EL (cell line): ENCODE measurements at regions not wholly inside any gene's neighbourhood (a gene's known extent, or its start where the extent isn't known, plus 50 kb on each side); places are given as distances from the start of the nearest gene placed in this dataset.

Experiments
- DNase-seq: peaks from one replicate; pipeline ENCODE4 v3.0.0-alpha.2; 2016

GRCh38 chr10:3622845-3623621 lies 162.0 kb downstream of the KLF6 start:
- peak; percentile 71 for DNase-seq

DNA sequence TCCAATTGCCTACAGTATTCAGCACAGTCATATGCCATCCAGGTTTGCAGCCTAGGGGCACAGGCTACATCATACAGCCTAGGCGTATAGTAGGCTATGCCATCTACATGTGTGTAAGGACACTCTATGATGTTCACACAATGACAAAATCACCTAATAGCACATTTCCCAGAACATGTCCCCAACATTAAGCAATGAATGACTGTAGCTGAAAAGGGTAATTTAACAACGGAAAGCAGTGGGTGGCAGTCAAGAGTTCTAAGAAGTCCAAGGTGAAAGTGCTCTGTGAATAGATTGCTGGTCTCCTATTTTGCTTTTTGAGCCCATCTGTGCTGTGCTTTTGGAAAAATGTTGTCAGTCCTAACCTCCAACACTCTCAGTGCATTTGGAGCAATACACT lies 162.6 kb downstream of the KLF6 start:
- no peak for DNase-seq

- no peak for DNase-seq
Observed at GRCh38 chr10:3620818-3621217, 164.2 kb downstream of the KLF6 start.

GRCh38 chr10:3619241-3619640 lies 165.8 kb downstream of the KLF6 start:
- no peak for DNase-seq

- DNase-seq: no peak
Observed at GRCh38 chr10:3616880-3617279, 168.1 kb downstream of the KLF6 start.

DNA sequence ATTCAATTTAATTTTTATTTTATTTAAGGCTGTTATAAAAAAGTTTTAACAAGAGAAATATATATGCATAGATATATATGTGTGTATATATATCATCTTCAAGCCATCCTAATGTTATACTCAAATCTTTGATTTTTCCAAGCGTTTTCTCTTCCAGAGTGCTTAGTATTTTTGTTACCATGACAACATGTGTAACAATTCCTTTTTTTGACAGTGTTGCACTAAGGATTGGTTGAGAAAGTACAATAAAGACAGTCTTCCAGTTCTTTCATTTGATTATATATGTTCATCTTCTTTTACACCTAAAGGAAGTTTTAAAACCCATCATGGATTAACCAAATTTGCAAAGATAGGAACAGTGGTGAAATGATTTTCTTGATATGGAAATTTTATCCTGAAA lies 171.7 kb downstream of the KLF6 start:
- no peak for DNase-seq

DNA sequence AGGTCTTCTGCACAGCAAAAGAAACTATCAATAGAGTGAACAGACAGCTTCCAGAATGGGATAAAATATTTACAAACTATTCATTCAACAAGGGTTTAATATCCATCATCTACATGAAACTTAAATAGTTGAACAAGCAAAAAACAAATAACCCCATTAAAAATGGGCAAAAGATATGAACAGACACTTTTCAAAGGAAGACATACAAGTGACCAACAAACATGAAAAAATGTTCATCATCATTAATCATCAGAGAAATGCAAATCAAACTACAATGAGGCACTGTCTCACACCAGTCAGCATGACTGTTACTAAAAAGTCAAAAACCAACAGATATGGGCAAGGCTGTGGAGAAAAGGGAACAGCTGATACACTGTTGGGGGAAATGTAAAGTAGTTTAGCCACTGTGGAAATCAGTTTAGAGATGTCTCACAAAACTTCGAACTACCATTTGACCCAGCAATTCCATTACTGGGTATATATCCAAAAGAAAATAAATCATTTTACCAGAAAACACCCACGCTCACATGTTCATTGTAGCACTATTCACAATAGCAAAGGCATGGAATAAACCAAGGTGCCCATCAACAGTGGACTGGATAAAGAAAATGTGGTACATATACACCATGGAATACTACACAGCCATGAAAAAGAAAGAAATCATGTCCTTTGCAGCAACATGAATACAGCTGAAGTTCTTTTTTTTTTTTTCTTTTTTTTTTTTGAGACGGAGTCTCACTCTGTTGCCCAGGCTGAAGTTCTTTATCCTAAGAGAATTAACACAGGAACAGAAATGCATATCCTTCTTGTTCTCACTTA lies 172.6 kb downstream of the KLF6 start:
- no peak for DNase-seq

GRCh38 chr10:3606309-3606708 lies 178.7 kb downstream of the KLF6 start:
- no peak for DNase-seq

- DNase-seq: no peak
Observed at GRCh38 chr10:3605882-3606281, 179.1 kb downstream of the KLF6 start.

DNA sequence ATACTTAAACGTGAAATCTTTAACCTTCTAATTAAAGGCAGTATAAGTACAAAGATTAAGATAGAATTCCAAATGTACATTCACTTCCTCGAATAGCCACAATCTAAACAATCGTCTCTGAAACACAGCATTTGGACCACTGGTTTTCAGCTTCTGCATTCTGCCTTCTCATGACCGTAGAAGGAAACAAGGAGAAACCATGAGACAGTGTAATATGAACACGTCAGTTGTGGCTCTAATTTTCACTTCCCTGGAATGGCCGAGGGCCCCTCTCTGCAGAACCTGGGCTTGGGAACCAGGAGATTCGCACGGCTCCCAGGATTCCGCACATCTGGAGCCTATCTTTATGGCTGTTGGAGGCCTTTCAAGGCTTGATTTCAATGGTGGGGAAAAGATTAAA lies 189.3 kb downstream of the KLF6 start:
- no peak for DNase-seq

GRCh38 chr10:3593611-3594010 lies 191.4 kb downstream of the KLF6 start:
- no peak for DNase-seq

GRCh38 chr10:3592424-3592823 lies 192.6 kb downstream of the KLF6 start:
- DNase-seq: no peak

- no peak for DNase-seq
Observed at GRCh38 chr10:3588816-3589215, 196.2 kb downstream of the KLF6 start.

DNA sequence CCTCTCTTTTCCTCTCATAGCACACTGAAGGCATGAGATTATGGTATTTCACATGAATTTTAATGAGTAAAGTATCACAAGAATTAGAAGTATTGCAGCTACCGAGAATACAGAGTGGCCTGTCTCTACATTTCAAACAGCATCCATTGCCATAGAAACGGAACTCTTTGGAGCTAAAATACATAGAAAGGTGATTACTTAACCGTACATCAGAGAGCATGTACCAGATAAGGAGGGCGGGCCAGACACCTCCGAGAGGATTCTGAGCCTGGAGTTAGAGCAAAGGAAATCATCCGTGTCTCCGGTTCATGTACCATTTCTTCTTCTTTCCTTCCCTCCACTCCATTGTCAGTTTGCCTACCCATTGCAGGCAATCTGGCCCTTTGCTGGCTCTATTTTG lies 196.7 kb downstream of the KLF6 start:
- no peak for DNase-seq

DNA sequence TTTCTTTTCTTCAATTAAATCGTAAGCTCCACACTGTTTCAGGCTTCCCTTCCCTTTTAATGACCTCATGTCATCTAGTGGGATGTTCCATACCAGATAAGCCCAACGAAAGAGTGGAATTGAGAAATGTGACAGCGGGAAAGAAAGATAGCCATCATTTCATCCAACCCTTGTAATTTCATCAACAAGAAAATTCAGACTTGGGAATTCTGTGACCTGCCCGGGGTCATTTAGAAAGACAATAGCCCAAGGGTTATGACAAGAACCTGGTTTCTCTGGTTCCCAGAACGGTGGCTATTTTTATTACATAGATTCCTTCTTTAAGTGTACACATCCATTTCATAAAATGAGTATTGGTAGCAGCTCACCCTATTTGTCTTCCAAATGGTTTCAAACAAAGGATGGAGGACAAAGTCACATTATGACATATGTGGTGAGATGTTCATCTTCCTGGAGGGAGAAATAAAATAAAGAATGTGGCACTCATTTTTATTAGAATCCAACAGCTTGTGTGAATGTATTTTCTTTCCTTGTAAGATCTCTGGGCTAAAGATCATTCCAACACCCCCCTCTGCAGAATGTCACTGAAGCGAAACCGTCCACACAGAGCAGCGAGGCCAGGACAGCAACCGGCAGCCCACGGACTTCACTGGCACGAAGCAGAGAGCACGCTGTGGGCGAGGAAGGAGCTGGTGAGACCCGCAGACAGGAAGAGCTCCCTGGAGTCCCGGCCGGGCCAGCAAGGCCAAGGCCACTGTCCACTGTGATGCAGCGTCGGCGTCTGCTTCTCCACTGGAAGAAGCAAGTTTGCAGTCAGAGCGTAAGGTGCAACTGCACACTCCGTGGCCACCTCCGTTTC lies 199.9 kb downstream of the KLF6 start:
- no peak for DNase-seq

GRCh38 chr10:3580565-3580964 lies 204.4 kb downstream of the KLF6 start:
- DNase-seq: no peak

DNA sequence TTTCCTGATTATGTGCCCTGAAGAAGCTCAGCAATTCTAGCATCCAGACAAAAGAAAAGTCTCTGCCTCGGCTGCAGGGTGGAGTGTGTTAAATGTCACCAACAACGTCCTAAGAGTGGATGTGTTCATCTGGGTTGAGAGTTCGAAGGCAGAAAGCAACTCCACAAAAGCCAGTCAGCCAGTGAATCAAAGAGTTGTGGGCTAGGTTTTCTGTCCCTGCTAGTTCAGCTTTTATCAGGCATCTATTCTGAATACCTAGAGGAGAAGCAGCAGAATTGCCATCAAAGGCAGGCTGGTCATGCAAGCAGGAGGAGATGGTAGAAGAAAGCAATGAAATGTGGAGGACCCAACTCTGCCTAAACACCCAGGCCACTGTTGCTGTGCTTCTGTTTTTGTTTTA lies 205.2 kb downstream of the KLF6 start:
- DNase-seq: no peak

GRCh38 chr10:3578682-3579081 lies 206.3 kb downstream of the KLF6 start:
- DNase-seq: no peak

- no peak for DNase-seq
Observed at GRCh38 chr10:3578159-3578558, 206.8 kb downstream of the KLF6 start.

GRCh38 chr10:3574451-3574850 lies 210.6 kb downstream of the KLF6 start:
- no peak for DNase-seq

GRCh38 chr10:3573498-3573897 lies 211.5 kb downstream of the KLF6 start:
- DNase-seq: no peak

DNA sequence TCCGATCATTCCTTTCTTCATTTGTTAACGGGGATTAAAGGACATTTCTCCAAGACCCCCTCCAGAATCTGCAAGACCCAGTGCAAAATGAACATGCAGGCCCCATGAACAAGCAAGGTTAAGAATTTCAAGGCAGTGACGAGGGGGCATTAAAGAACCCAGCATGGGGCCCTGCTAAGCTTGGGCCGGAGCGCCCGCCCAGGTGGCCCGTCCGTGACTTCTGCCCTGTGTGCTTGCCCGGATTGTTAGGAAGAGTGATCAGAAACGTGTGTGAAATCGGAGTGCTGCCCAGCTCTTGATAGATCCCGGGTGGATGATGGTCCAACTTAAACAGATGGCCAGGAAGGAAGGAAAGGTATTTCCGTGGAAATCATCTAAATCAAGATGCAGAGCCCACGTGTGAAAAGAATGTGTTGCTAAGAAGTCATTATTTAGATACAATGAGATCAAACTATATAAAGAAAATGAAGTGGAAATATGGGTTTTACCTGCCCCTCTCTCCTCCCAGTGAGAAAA lies 213.6 kb downstream of the KLF6 start:
- no peak for DNase-seq

- no peak for DNase-seq
Observed at GRCh38 chr10:3570855-3571266, 214.1 kb downstream of the KLF6 start.
